ENCODE measurements at regions not wholly inside any gene's neighbourhood (a gene's known extent, or its start where the extent isn't known, plus 50 kb on each side); places are given as distances from the start of the nearest gene placed in this dataset.

- DNase-seq (ENCODE audit: low read depth in 1 of 2, low spot score in 1 of 2), result no peak
These were observed 211.4 kb downstream of the GRIN2B start for GRCh38 chr12:13769966-13770365.

- DNase-seq (ENCODE audit: low read depth in 1 of 2, low spot score in 1 of 2), result no peak
These were observed 212.1 kb downstream of the GRIN2B start for GRCh38 chr12:13769273-13769672.

GRCh38 chr12:13764748-13765147 lies 216.7 kb downstream of the GRIN2B start:
- no peak for DNase-seq (ENCODE audit: low read depth in 1 of 2, low spot score in 1 of 2)

GRCh38 chr12:13749389-13749788 lies 232.0 kb downstream of the GRIN2B start:
- no peak for DNase-seq (ENCODE audit: low read depth in 1 of 2, low spot score in 1 of 2)

- no peak for DNase-seq (ENCODE audit: low read depth in 1 of 2, low spot score in 1 of 2)
These were observed 236.1 kb downstream of the GRIN2B start for GRCh38 chr12:13745111-13745860.

GRCh38 chr12:13744561-13744960 lies 236.8 kb downstream of the GRIN2B start:
- DNase-seq (ENCODE audit: low read depth in 1 of 2, low spot score in 1 of 2), result no peak

GRCh38 chr12:13740149-13740545 lies 241.3 kb downstream of the GRIN2B start:
- DNase-seq (ENCODE audit: low read depth in 1 of 2, low spot score in 1 of 2), result no peak

- DNase-seq (ENCODE audit: low read depth in 1 of 2, low spot score in 1 of 2), result no peak
These were observed 245.7 kb downstream of the GRIN2B start for GRCh38 chr12:13735734-13736133.

GRCh38 chr12:13734584-13735152 lies 246.7 kb downstream of the GRIN2B start:
- no peak for DNase-seq (ENCODE audit: low read depth in 1 of 2, low spot score in 1 of 2)

GRCh38 chr12:13727707-13728195 lies 253.7 kb downstream of the GRIN2B start:
- DNase-seq (ENCODE audit: low read depth in 1 of 2, low spot score in 1 of 2), result no peak

GRCh38 chr12:13725049-13725448 lies 256.4 kb downstream of the GRIN2B start:
- no peak for DNase-seq (ENCODE audit: low read depth in 1 of 2, low spot score in 1 of 2)

- no peak for DNase-seq (ENCODE audit: low read depth in 1 of 2, low spot score in 1 of 2)
These were observed 257.3 kb downstream of the GRIN2B start for GRCh38 chr12:13724136-13724535.

GRCh38 chr12:13719986-13720385 lies 261.4 kb downstream of the GRIN2B start:
- no peak for DNase-seq (ENCODE audit: low read depth in 1 of 2, low spot score in 1 of 2)

- DNase-seq (ENCODE audit: low read depth in 1 of 2, low spot score in 1 of 2), result no peak
These were observed 263.1 kb downstream of the GRIN2B start for GRCh38 chr12:13718271-13718670.

- DNase-seq (ENCODE audit: low read depth in 1 of 2, low spot score in 1 of 2), result no peak
These were observed 265.3 kb downstream of the GRIN2B start for GRCh38 chr12:13716119-13716518.

- no peak for DNase-seq (ENCODE audit: low read depth in 1 of 2, low spot score in 1 of 2)
These were observed 267.6 kb downstream of the GRIN2B start for GRCh38 chr12:13713556-13714410.

- no peak for DNase-seq (ENCODE audit: low read depth in 1 of 2, low spot score in 1 of 2)
These were observed 273.6 kb downstream of the GRIN2B start for GRCh38 chr12:13707829-13708228.

- no peak for DNase-seq (ENCODE audit: low read depth in 1 of 2, low spot score in 1 of 2)
These were observed 279.0 kb downstream of the GRIN2B start for GRCh38 chr12:13702381-13702780.

GRCh38 chr12:13701502-13701901 lies 279.9 kb downstream of the GRIN2B start:
- DNase-seq (ENCODE audit: low read depth in 1 of 2, low spot score in 1 of 2), result no peak

- DNase-seq (ENCODE audit: low read depth in 1 of 2, low spot score in 1 of 2), result no peak
These were observed 283.4 kb downstream of the GRIN2B start for GRCh38 chr12:13697973-13698372.

GRCh38 chr12:13695781-13696180 lies 285.6 kb downstream of the GRIN2B start:
- DNase-seq (ENCODE audit: low read depth in 1 of 2, low spot score in 1 of 2), result no peak

GRCh38 chr12:13692332-13692731 lies 289.1 kb downstream of the GRIN2B start:
- DNase-seq (ENCODE audit: low read depth in 1 of 2, low spot score in 1 of 2), result no peak

Measured in activated T-helper 1 cell treated with anti-CD3 and anti-CD28 coated beads, Interleukin-2, amount 50 U/mL, for 16 hours (primary cell).